IPS-20b (cell line): ENCODE measurements at regions not wholly inside any gene's neighbourhood (a gene's known extent, or its start where the extent isn't known, plus 50 kb on each side); places are given as distances from the start of the nearest gene placed in this dataset.

Experiments used
- H3K27ac ChIP-seq: one replicate; pipeline ENCODE4 v1.5.1; 2013; ENCODE audit warnings: low read length
- H3K27me3 ChIP-seq: 2 replicates; pipeline ENCODE4 v1.6.1; 2013; ENCODE audit warnings: mild to moderate bottlenecking, low read length, inconsistent platforms; ENCODE audit not compliant: insufficient read depth
- H3K36me3 ChIP-seq: 2 replicates; pipeline ENCODE4 v1.6.1; 2013; ENCODE audit warnings: low read depth, mild to moderate bottlenecking, inconsistent platforms, low read length, moderate library complexity; ENCODE audit not compliant: insufficient read depth
- H3K4me1 ChIP-seq: 2 replicates; pipeline ENCODE4 v1.6.1; 2013; ENCODE audit warnings: mild to moderate bottlenecking, control low read depth, inconsistent platforms, low read length, moderate library complexity; ENCODE audit not compliant: insufficient read depth
- H3K4me3 ChIP-seq: 2 replicates; pipeline ENCODE4 v1.5.1; 2013; ENCODE audit warnings: mild to moderate bottlenecking, low read length, inconsistent platforms
- H3K9ac ChIP-seq: 2 replicates; pipeline ENCODE4 v1.6.1; 2013; ENCODE audit warnings: low read depth, mild to moderate bottlenecking, inconsistent platforms, low read length, moderate library complexity
- H3K9me3 ChIP-seq: 2 replicates; pipeline ENCODE4 v1.6.1; 2013; ENCODE audit warnings: mild to moderate bottlenecking, low read depth, low read length, inconsistent platforms; ENCODE audit not compliant: insufficient read depth

DNA sequence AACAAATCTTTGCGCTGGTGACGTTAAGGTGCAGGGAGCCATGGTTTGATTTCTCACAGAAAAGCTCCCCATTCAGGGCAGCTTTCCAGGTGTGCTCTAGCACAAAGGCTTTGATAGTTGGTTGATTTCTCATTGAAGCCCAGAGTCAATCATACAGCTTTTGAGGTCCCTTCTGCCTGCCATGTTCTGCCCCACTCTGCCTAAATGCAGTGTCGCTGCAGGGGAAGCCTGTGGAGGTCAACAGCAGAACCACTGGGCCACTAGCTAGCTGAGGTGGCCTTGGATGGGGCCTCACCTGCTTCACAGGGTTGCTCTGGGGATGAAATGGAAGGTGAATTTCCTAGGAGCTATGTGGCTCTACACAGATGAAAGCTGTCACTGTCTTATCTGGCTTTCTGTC lies 278.3 kb downstream of the TLE3 start:
- Histone ChIP-seq H3K36me3 (no peaks in the 10 kb centered on the region), H3K27me3 (peaks cover 9% of the 10 kb centered on the region; the same call in 1 of the 2 replicates), H3K9me3 (no peaks in the 10 kb centered on the region), H3K27ac (no peak overlapping the region), H3K9ac (no peak overlapping the region), H3K4me3 (no peak overlapping the region), H3K4me1 (0 out of 2 replicates have a peak, but pooled peaks cover 3% of the 10 kb centered on the region)

GRCh38 chr15:69820819-69821218 lies 276.9 kb downstream of the TLE3 start:
- Histone ChIP-seq H3K4me3 (no peak overlapping the region), H3K27me3 (peaks cover 9% of the 10 kb centered on the region; the same call in 1 of the 2 replicates), H3K4me1 (peaks cover 6% of the 10 kb centered on the region; the same call in 1 of the 2 replicates), H3K9ac (no peak overlapping the region), H3K27ac (no peak overlapping the region), H3K9me3 (no peaks in the 10 kb centered on the region), H3K36me3 (no peaks in the 10 kb centered on the region)

DNA sequence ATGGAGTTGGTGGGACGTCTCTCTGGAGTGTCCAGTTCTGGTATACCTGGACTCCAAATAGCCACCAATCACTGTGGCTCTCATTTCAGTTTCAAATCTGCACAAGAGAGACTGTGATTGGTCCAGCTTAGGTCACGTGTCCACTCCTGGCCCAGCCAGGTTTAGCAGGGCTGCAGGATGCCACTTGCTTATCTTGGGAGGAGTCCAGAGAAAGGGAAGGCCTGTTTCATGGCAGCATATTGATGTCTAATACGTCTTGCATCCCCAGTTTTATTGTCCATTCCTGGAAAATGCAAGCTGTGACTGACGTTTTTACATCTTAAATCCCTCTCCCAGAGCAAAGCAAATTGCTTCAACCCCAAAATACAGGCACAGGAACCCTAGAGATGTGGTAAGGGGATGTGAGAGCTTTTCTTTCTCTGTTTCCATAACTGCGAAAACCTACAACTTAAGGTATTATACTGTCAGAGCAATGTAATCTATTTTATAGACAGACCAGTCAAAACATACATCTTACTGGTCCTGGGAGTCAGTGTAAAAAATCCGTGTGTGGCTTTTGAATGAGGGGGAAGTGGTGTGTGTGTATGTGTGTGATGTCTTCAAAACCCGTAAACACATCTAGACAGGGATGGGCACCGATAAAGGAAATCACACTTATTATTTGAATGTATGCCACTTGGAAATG lies 274.4 kb downstream of the TLE3 start:
- no peak overlapping the region for H3K4me3 ChIP-seq
- no peak overlapping the region for H3K27ac ChIP-seq
- no peaks in the 10 kb centered on the region for H3K36me3 ChIP-seq
- no peaks in the 10 kb centered on the region for H3K9me3 ChIP-seq
- H3K27me3 ChIP-seq: 0 out of 2 replicates have a peak, but pooled peaks cover 9% of the 10 kb centered on the region
- peaks cover 10% of the 10 kb centered on the region; the same call in 1 of the 2 replicates for H3K4me1 ChIP-seq
- H3K9ac ChIP-seq: no peak overlapping the region

GRCh38 chr15:69824075-69824876 lies 273.4 kb downstream of the TLE3 start:
- Histone ChIP-seq H3K4me1 (peaks cover 10% of the 10 kb centered on the region; the same call in 1 of the 2 replicates), H3K9ac (no peak overlapping the region), H3K36me3 (no peaks in the 10 kb centered on the region), H3K4me3 (no peak overlapping the region), H3K27me3 (0 out of 2 replicates have a peak, but pooled peaks cover 5% of the 10 kb centered on the region), H3K27ac (no peak overlapping the region), H3K9me3 (no peaks in the 10 kb centered on the region)

DNA sequence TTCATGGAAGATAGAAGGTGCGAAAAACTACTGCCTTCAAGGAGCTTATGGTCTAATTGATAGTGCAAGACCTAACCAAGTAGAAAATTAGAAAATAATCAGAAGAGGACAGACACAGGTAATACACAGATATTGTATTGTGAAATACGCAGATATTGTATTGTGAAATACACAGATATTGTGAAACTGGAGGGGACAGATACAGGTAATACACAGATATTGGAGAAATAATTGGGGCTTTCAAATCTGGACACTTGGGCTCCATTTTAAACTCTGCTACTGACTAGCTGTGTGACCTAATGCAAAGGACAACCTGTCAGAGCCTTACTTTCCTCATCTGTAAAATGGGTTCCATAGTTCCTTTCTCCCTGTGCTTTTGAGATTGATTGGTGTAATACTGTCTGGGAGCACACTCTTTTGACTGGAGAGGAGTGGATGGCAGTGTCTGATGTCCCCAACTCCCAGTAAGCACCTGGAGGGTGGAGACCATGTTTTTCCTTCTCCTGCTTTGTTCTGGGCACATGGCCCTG lies 272.8 kb downstream of the TLE3 start:
- no peak overlapping the region for H3K9ac ChIP-seq

GRCh38 chr15:69825941-69826818 lies 271.5 kb downstream of the TLE3 start:
- Histone ChIP-seq H3K27ac (no peak overlapping the region), H3K4me1 (peaks cover 9% of the 10 kb centered on the region; the same call in 1 of the 2 replicates), H3K27me3 (0 out of 2 replicates have a peak, but pooled peaks cover 4% of the 10 kb centered on the region), H3K4me3 (no peak overlapping the region), H3K9ac (no peak overlapping the region), H3K36me3 (no peaks in the 10 kb centered on the region), H3K9me3 (no peaks in the 10 kb centered on the region)

More for the DNA sequence above, 272.8 kb downstream of the TLE3 start:
- peaks cover 10% of the 10 kb centered on the region; the same call in 1 of the 2 replicates for H3K4me1 ChIP-seq
- no peaks in the 10 kb centered on the region for H3K9me3 ChIP-seq
- 0 out of 2 replicates have a peak, but pooled peaks cover 4% of the 10 kb centered on the region for H3K27me3 ChIP-seq
- no peak overlapping the region for H3K27ac ChIP-seq
- no peaks in the 10 kb centered on the region for H3K36me3 ChIP-seq
- no peak overlapping the region for H3K4me3 ChIP-seq

DNA sequence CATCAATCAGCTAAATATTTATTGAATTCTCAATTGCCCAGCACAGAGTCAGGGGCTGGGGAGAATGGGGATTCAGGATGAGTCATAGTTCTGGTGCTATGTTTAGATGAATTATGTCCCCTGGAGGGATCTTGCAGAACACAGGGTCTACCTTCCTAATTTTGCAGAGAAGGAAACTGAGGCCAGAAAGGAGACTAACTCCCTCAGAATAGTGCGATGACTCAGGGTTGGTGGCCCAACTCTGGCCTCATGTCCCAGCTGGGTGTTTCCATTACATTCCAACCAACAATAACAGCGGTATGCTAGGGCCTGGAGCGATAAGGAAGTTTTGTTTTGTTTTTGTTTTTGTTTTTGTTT lies 270.9 kb downstream of the TLE3 start:
- H3K27me3 ChIP-seq: 0 out of 2 replicates have a peak, but pooled peaks cover 4% of the 10 kb centered on the region
- H3K4me3 ChIP-seq: no peak overlapping the region
- peaks cover 7% of the 10 kb centered on the region; the same call in 1 of the 2 replicates for H3K4me1 ChIP-seq
- no peaks in the 10 kb centered on the region for H3K9me3 ChIP-seq
- no peaks in the 10 kb centered on the region for H3K36me3 ChIP-seq
- H3K9ac ChIP-seq: no peak overlapping the region
- H3K27ac ChIP-seq: no peak overlapping the region

DNA sequence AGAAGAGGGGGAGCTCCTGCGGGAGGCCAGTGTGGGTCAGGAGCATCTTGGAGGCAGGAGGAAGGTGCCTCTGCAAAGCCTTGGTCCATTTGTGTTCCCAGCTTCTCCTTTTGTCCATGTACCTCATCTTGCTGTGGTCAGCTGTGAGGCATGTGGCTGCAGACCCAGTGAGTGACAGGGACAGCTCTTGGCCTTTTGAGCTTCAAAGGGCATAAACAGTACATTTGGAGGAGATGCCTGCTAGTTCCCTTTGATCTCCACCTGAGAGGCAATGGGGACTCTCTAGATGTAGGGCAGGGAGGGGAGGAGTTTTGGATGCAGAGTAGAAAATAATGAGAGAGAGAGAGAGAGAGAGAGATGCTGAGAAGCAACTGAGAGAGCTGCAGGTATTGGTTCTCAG lies 270.0 kb downstream of the TLE3 start:
- Histone ChIP-seq H3K27me3 (0 out of 2 replicates have a peak, but pooled peaks cover 4% of the 10 kb centered on the region), H3K9me3 (no peaks in the 10 kb centered on the region), H3K4me1 (peaks cover 7% of the 10 kb centered on the region; the same call in 1 of the 2 replicates), H3K4me3 (no peak overlapping the region), H3K36me3 (no peaks in the 10 kb centered on the region), H3K9ac (no peak overlapping the region), H3K27ac (no peak overlapping the region)

DNA sequence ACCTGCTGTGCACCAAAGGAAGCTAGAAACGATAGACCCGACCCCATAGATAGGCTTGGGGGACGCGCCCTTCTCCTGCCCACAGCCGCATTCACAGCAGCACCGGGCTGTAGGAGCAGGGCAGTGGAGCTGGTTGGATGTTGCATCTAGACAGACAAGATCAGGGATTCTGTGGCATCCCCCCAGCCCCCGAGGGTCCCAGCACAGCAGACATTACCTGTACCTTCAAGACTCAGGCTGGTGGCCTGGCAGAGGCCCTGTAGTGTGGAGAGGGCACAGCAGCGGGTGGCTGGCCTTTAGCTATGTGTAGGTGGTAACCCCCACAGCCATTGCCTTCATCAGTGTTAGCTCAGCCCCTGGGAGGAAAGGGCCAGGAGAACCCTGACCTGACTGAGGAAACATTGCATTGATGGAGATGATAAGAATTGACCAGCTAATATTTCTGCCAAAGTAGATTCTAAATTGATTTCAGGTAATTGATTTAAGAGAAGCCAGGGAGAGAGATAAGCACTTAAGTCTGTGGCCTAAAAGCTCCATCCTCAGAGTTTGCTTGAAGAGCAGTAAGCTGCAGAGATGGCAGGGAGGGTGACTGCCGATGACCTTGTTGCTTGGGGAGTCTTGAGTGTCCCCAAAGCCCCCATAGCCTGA lies 269.4 kb downstream of the TLE3 start:
- Histone ChIP-seq H3K36me3 (no peaks in the 10 kb centered on the region), H3K27ac (no peak overlapping the region), H3K4me3 (no peak overlapping the region), H3K9ac (no peak overlapping the region), H3K9me3 (no peaks in the 10 kb centered on the region), H3K4me1 (peaks cover 7% of the 10 kb centered on the region; the same call in 1 of the 2 replicates), H3K27me3 (no peaks in the 10 kb centered on the region)

GRCh38 chr15:69829974-69830373 lies 267.7 kb downstream of the TLE3 start:
- H3K9ac ChIP-seq: no peak overlapping the region
- H3K27me3 ChIP-seq: no peaks in the 10 kb centered on the region
- no peaks in the 10 kb centered on the region for H3K9me3 ChIP-seq
- no peaks in the 10 kb centered on the region for H3K36me3 ChIP-seq
- H3K4me3 ChIP-seq: no peak overlapping the region
- no peak overlapping the region for H3K27ac ChIP-seq
- peaks cover 7% of the 10 kb centered on the region; the same call in 1 of the 2 replicates for H3K4me1 ChIP-seq
